ENCODE measurements at regions not wholly inside any gene's neighbourhood (a gene's known extent, or its start where the extent isn't known, plus 50 kb on each side); places are given as distances from the start of the nearest gene placed in this dataset.

- Histone ChIP-seq H3K4me1 (peaks cover 4% of the 10 kb centered on the region), H3K27me3 (no peaks in the 10 kb centered on the region), H3K9me3 (ENCODE audit: low read depth) (no peaks in the 10 kb centered on the region), H2AFZ (replicated peaks) (no peak overlapping the region), H3K4me2 (no peak overlapping the region), H3K4me3 (no peak overlapping the region), H3K36me3 (no peaks in the 10 kb centered on the region), H3K27ac (no peak overlapping the region), H3F3A (ENCODE audit: low read depth) (no peaks in the 10 kb centered on the region), H4K20me1 (ENCODE audit: low read depth) (no peaks in the 10 kb centered on the region), H3K9ac (no peak overlapping the region), H3K79me2 (ENCODE audit: low read depth) (no peaks in the 10 kb centered on the region)
- Mint-ChIP-seq H3K36me3 (no peaks in the 10 kb centered on the region), H3K4me1 (peaks cover 47% of the 10 kb centered on the region), H3K27ac (no peak overlapping the region), H3K27me3 (ENCODE audit: insufficient read depth, low read depth) (peaks cover 6% of the 10 kb centered on the region), H3K4me3 (no peak overlapping the region), H3K9me3 (peaks cover 9% of the 10 kb centered on the region)
- TF ChIP-seq EZH2phosphoT487 (IDR thresholded peaks at IDR 0.05): no peak
- TF ChIP-seq EZH2 (IDR thresholded peaks at IDR 0.05): no peak
- TF ChIP-seq CTCF (IDR thresholded peaks at IDR 0.05): no peak
- DNase-seq (ENCODE audit: low spot score): no peak
These were observed 304.6 kb downstream of the KLF6 start for GRCh38 chr10:3480281-3480989.

GRCh38 chr10:3478632-3479240, 306.2 kb upstream of the PITRM1 start:
- TF ChIP-seq CTCF (IDR thresholded peaks at IDR 0.05): no peak
- H3K79me2 ChIP-seq (ENCODE audit: low read depth): no peaks in the 10 kb centered on the region
- H3K27me3 ChIP-seq: no peaks in the 10 kb centered on the region
- peaks cover 13% of the 10 kb centered on the region for H3K9me3 Mint-ChIP-seq
- H3K36me3 ChIP-seq: no peaks in the 10 kb centered on the region
- H3K4me1 ChIP-seq: peaks cover 4% of the 10 kb centered on the region
- no peak for DNase-seq (ENCODE audit: low spot score)
- H3K9me3 ChIP-seq (ENCODE audit: low read depth): no peaks in the 10 kb centered on the region
- no peaks in the 10 kb centered on the region for H3K27me3 Mint-ChIP-seq (ENCODE audit: insufficient read depth, low read depth)
- H3K36me3 Mint-ChIP-seq: no peaks in the 10 kb centered on the region
- H3K4me2 ChIP-seq: no peak overlapping the region
- no peak overlapping the region for H3K9ac ChIP-seq
- H3K4me3 ChIP-seq: no peak overlapping the region
- no peak overlapping the region for H3K27ac ChIP-seq
- peak overlapping the region; percentile 29 for H3K27ac Mint-ChIP-seq
- H2AFZ ChIP-seq (replicated peaks): no peak overlapping the region
- H3F3A ChIP-seq (ENCODE audit: low read depth): no peaks in the 10 kb centered on the region
- H4K20me1 ChIP-seq (ENCODE audit: low read depth): no peaks in the 10 kb centered on the region
- no peak overlapping the region for H3K4me3 Mint-ChIP-seq
- H3K4me1 Mint-ChIP-seq: peaks cover 39% of the 10 kb centered on the region

GRCh38 chr10:3478153-3478552, 305.6 kb upstream of the PITRM1 start:
- Mint-ChIP-seq H3K27ac (no peak overlapping the region), H3K27me3 (ENCODE audit: insufficient read depth, low read depth) (no peaks in the 10 kb centered on the region), H3K9me3 (peaks cover 13% of the 10 kb centered on the region), H3K36me3 (no peaks in the 10 kb centered on the region), H3K4me3 (no peak overlapping the region), H3K4me1 (peaks cover 34% of the 10 kb centered on the region)
- no peak overlapping the region for H3K27ac ChIP-seq
- H3F3A ChIP-seq (ENCODE audit: low read depth): no peaks in the 10 kb centered on the region
- H3K27me3 ChIP-seq: no peaks in the 10 kb centered on the region
- H3K4me1 ChIP-seq: peaks cover 4% of the 10 kb centered on the region
- no peaks in the 10 kb centered on the region for H3K36me3 ChIP-seq
- H4K20me1 ChIP-seq (ENCODE audit: low read depth): no peaks in the 10 kb centered on the region
- DNase-seq (ENCODE audit: low spot score): no peak
- no peaks in the 10 kb centered on the region for H3K79me2 ChIP-seq (ENCODE audit: low read depth)
- no peak overlapping the region for H3K4me2 ChIP-seq
- no peak overlapping the region for H2AFZ ChIP-seq (replicated peaks)
- TF ChIP-seq CTCF (IDR thresholded peaks at IDR 0.05): no peak
- no peak for TF ChIP-seq EZH2phosphoT487 (IDR thresholded peaks at IDR 0.05)
- TF ChIP-seq EZH2 (IDR thresholded peaks at IDR 0.05): no peak
- no peaks in the 10 kb centered on the region for H3K9me3 ChIP-seq (ENCODE audit: low read depth)
- H3K9ac ChIP-seq: no peak overlapping the region
- no peak overlapping the region for H3K4me3 ChIP-seq

All from neural progenitor cell (in vitro differentiated cells).